ENCODE measurements at regions not wholly inside any gene's neighbourhood (a gene's known extent, or its start where the extent isn't known, plus 50 kb on each side); places are given as distances from the start of the nearest gene placed in this dataset.

DNA sequence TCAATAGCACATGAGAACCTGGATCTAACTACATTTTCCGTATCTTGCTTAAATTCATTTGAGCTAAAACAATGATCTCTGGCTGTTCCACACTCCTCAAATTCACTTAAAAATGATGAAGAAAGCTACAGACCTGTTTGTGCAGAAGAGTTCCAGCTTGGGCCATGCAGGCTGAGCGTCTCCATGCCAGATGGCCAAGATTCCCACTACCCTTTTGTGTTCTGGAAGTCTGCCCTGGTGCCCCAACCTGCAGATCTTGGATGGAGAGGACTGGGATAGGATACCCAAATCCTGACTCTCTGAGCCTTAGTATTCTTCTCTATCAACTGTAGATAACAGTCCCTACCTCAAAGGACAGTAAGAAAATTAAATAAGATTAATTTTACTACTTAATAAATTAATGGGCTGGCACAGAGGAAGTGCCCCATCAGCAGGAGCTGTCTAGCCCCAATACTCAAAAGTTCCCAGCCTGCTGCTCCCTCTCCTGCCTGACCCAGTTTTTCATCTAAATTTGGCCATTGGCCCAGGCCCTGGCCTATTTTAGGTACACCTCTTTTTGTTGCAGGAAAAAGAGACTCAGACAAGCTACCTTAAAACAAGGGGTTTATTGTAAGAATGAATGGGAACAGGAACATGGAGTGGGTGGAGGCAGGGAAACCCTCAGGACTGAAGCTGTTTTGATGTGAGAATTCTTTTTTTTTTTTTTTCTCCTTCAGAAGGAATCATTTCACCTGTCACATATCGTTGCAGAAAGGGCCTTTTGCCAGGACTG lies 81.4 kb upstream of the GRK3 start:
- DNase-seq, result no peak
- Mint-ChIP-seq H3K36me3 (peaks cover 70% of the 10 kb centered on the region), H3K27ac (peak overlapping the region; percentile 36), H3K9me3 (peaks cover 9% of the 10 kb centered on the region), H3K27me3 (no peaks in the 10 kb centered on the region), H3K4me3 (no peak overlapping the region), H3K4me1 (peaks cover 41% of the 10 kb centered on the region)

DNA sequence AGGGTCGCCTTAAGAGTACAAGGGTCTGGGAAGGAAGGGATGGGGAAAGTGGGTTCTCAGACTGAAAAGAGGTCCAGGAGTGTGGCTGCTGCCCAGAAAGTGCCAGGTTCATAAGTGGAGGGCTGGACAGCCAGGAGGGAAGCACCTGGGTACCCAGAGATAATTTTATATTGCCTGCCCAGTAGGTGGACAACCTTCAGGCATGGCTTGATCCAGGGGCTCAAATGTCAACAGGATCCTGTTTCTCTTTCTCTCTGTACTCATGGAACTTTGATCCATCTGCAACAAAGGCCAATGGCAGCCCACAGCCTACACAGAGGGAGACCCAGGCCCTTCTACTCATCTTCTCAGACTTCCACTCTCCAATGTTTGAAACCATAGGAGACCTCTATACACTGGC lies 80.5 kb upstream of the GRK3 start:
- Mint-ChIP-seq H3K27ac (peak overlapping the region; percentile 86), H3K36me3 (peaks cover 71% of the 10 kb centered on the region), H3K4me3 (no peak overlapping the region)

DNA sequence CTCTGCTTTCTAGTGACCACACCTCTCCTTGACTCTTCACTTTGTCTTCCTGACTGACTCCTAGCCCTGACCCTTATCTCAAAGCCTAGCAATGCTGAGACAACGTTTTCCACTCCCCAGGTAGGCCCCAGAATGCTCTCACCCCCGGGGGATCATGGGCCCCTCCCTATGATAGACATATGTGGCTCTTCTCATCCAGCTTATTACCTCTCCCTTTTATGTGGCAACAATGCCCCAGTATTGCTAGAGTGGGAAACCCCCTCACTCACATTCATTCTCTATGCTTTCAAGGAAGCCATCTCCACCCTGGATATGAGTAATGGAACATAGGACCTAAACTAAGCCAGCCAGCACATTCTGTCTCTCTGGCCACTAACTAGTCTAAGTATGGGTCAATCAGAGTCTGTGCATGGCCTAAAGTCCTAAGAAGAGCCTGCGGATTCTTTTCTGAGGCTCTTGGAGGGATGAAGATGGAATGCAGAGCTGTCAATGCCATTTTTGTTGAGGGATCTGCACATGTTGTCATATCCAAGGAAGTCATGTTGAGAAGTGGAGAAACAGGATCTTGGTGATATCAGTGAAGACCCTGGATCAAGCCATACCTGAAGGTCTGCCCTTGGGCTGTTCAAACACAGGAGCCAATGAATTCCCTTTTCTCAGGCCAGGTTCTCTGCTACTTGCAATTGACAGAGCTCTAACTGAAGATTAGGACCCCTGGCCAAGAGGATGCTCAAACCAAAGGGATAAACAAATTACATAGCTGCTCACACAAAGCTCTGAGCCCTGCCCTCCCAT lies 79.8 kb upstream of the GRK3 start:
- H3K4me1 Mint-ChIP-seq, result peaks cover 50% of the 10 kb centered on the region
- H3K4me3 Mint-ChIP-seq, result no peak overlapping the region
- H3K9me3 Mint-ChIP-seq, result peaks cover 11% of the 10 kb centered on the region
- H3K36me3 Mint-ChIP-seq, result peaks cover 74% of the 10 kb centered on the region
- DNase-seq, result peak; percentile 75
- peak overlapping the region; percentile 86 for H3K27ac Mint-ChIP-seq
- no peaks in the 10 kb centered on the region for H3K27me3 Mint-ChIP-seq

More for the DNA sequence above, 80.5 kb upstream of the GRK3 start:
- no peak for DNase-seq
- Mint-ChIP-seq H3K9me3 (peaks cover 9% of the 10 kb centered on the region), H3K27me3 (no peaks in the 10 kb centered on the region), H3K4me1 (peaks cover 50% of the 10 kb centered on the region)

DNA sequence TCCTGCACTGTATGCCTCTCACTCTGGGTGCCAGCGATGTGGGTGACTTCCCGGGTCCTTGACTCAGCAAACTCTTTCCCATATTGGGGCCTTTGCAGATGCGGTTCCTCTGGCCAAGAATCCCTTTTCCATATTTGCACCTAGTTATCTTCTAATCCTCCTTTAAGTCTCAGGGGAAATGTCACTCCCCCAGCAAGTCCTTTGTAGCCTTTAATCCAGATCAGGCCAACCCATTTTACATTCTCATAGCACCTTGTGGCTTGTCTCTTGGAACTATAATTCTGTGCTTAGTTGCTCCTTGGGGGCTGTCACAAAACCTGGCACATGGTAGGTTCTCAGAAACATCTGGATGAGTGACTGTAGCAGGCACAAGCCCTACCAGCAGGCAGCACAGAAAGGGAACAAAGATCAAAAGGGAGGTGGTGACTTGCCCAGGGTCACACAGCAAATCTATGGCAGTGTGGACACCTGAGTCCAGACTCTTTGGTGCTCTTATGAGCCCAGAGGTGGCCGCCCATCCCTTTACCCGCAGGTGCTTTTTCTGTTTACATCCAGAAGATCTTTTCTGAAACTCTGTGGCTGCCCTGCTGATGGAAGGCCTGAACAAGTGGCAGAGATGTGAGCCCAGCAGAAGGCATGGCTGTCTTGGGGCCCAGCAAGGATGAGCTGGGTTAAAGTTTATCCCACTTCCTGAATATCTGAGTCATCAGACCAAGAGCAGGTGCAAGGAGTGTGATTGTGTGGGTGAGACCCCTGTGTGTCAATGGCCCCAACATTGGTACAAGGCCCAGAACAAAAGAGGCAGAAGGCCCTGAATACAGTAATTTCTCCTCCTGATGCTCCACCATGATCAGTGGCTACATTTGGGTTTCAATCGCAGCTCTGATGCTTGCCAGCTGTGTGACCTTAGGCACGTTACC lies 78.6 kb upstream of the GRK3 start:
- Mint-ChIP-seq H3K9me3 (peaks cover 11% of the 10 kb centered on the region), H3K4me1 (peaks cover 50% of the 10 kb centered on the region), H3K27me3 (no peaks in the 10 kb centered on the region), H3K27ac (peak overlapping the region; percentile 86), H3K4me3 (peak overlapping the region; percentile 38), H3K36me3 (peaks cover 76% of the 10 kb centered on the region)
- peak; percentile 65 for DNase-seq

DNA sequence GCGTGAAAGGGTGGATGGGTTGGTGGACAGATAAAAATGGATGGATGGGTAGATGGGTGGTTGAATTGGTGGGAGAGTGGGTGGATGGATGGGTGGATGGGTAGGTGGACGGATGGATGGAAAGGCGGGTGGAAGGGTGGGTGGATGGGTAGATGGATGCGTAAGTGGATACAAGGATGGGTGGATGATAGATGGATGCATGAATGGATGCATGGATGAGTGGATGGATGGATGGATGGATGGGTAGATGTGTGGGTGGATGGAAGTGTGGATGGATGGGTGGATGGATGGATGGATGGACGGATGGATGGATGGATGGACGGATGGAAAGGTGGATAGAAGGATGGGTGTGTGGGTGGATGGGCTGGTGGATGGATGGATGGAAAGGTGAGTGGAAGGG lies 77.0 kb upstream of the GRK3 start:
- Mint-ChIP-seq H3K36me3 (peaks cover 71% of the 10 kb centered on the region), H3K27ac (peak overlapping the region; percentile 86), H3K4me3 (no peak overlapping the region), H3K27me3 (no peaks in the 10 kb centered on the region), H3K4me1 (peaks cover 50% of the 10 kb centered on the region), H3K9me3 (peaks cover 11% of the 10 kb centered on the region)
- DNase-seq, result no peak

DNA sequence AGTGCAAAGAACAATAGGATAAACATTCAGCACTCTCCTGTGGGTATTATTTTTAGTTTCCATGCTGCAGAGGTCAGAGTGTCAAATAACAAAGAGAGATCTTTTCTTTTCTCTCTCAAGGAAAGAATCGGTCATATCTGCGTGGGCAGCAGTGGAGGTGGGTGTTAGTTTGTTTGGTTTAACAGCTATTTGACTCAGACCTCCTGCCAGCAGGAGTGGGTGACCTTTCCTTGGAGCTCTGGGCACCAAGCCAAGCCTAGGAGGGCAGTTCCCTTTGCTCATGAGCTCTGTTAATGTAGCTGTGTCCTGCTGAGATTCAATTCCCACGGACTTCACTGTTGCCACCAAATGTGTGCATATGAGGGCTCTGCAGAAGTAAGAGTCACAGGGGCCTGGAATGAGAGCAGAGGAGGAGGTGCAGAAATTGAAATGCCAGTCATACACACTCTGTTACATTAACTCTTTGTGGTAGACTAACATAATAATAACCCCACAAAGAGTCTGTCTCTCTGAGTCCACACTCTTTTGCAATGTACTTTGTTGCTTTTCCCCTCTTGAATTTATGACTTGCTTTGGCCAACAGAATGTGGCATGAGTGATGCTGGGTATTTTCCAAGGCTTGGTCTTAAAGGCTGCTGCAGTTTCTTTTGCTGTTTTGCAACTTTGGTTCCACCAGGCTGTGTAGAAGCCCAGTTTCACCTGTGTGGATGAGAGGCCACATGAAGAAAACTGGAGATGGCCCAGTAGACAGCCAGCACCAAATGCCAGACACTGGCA lies 76.0 kb upstream of the GRK3 start:
- Mint-ChIP-seq H3K36me3 (peaks cover 66% of the 10 kb centered on the region), H3K27ac (peak overlapping the region; percentile 86), H3K27me3 (no peaks in the 10 kb centered on the region), H3K4me3 (no peak overlapping the region), H3K4me1 (peaks cover 50% of the 10 kb centered on the region), H3K9me3 (peaks cover 11% of the 10 kb centered on the region)
- DNase-seq, result peak; percentile 82

DNA sequence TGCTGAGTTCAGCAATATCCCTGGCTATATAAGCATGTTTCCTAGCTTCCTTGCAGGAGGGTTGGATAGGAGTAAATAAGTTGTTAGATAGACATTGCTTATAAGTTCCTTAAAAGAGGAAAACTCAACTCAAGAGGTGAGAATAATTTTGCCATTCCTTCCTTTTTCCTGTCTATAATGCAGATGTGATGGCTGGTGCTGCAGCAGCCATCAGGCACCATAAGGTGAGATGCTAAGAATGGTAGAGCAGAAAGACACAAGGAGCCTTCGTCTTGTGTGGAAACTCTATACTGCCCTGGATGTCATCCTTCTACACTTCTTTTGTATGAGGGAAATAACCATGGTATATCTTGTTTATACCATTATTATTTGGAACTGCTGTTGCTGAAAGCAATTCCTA lies 74.5 kb upstream of the GRK3 start:
- no peak for DNase-seq
- peaks cover 11% of the 10 kb centered on the region for H3K9me3 Mint-ChIP-seq
- no peaks in the 10 kb centered on the region for H3K27me3 Mint-ChIP-seq
- peaks cover 46% of the 10 kb centered on the region for H3K4me1 Mint-ChIP-seq
- no peak overlapping the region for H3K4me3 Mint-ChIP-seq
- no peak overlapping the region for H3K27ac Mint-ChIP-seq
- H3K36me3 Mint-ChIP-seq, result peaks cover 66% of the 10 kb centered on the region

DNA sequence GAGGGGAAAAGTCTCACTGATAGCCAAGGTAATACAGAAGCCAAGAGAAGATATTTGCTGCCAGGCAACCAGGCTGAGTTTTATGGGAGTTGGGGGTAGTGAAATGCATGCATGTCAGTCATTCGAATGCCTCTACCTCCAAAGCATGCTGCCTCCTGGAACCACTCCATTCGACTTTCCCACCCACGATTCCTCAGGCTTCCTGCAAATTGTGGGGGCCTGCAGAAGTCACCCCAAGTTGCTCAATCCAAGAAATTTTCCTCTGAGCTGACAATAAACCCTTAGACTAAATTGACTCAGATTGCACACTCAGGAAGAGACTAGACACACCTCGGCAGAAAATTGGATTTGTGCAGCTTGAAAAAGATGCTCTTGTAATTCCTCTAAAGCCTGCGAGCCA lies 73.6 kb upstream of the GRK3 start:
- no peak overlapping the region for H3K27ac Mint-ChIP-seq
- H3K4me3 Mint-ChIP-seq, result no peak overlapping the region
- peaks cover 40% of the 10 kb centered on the region for H3K4me1 Mint-ChIP-seq
- peaks cover 11% of the 10 kb centered on the region for H3K9me3 Mint-ChIP-seq
- no peak for DNase-seq
- H3K27me3 Mint-ChIP-seq, result no peaks in the 10 kb centered on the region
- H3K36me3 Mint-ChIP-seq, result peaks cover 61% of the 10 kb centered on the region

DNA sequence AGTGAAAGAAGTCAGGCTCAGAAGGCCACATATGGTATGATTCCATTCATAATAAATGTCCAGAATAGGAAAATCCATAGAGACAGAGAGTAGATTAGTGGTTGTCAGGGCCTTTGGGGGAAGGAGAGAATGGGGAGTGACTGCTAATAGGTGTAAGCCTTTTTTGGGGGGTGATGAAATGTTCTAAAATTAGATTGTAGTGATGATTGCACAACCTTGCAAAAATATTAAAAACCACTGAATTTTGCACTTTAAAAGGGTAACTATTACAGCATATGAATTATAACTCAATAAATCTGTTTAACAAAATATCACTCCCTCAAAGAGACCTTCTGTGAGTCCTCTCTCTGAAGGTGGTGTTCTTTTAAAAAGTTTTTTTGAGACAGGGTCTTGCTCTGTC lies 72.3 kb upstream of the GRK3 start:
- Mint-ChIP-seq H3K27me3 (no peaks in the 10 kb centered on the region), H3K9me3 (peaks cover 7% of the 10 kb centered on the region), H3K27ac (no peak overlapping the region), H3K36me3 (peaks cover 56% of the 10 kb centered on the region), H3K4me1 (peaks cover 29% of the 10 kb centered on the region), H3K4me3 (no peak overlapping the region)
- no peak for DNase-seq

DNA sequence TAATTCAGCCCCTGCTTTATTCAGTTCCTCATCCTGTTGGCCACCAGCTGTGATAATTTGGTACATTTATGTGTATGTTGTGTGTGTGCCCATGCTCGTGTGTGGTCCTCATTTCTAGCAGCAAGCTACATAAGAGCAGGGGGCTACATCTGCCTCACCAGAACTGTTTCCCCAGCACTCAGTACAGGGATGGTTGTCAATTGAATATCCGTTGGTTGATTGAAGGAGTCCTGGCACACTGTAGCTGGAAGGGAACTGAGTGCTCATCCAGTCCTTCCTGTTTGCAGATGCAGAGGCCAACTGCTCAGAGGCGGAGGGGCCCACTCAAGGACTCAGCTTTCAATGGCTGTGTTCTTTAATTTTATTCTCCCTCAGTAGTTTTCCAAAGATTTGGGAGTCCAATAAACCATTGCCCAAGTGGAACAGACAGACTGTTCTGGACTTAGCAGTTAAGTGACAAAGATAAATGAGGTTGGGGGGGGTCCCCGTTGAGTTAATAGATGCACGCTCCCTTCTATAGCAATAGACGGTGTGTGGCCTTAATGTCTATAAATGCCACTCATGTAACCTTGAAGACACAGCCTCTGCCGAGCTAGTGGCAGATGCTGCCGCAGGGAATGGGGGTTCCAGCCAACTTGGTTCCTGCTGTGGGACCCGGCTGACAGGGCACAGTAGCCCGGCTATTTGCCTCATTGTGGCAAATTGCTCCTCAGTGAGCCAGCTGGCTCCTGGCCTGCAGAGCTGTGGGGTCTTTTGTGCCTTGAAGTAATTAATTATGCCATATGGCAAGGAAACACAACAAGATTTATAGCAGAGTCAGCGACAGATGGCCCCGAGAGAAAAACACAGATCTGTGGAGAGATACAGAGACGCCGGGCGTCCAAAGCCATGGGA lies 71.4 kb upstream of the GRK3 start:
- no peak for DNase-seq
- Mint-ChIP-seq H3K27me3 (no peaks in the 10 kb centered on the region), H3K27ac (no peak overlapping the region), H3K9me3 (peaks cover 6% of the 10 kb centered on the region), H3K4me3 (no peak overlapping the region), H3K4me1 (peaks cover 21% of the 10 kb centered on the region), H3K36me3 (peaks cover 48% of the 10 kb centered on the region)

DNA sequence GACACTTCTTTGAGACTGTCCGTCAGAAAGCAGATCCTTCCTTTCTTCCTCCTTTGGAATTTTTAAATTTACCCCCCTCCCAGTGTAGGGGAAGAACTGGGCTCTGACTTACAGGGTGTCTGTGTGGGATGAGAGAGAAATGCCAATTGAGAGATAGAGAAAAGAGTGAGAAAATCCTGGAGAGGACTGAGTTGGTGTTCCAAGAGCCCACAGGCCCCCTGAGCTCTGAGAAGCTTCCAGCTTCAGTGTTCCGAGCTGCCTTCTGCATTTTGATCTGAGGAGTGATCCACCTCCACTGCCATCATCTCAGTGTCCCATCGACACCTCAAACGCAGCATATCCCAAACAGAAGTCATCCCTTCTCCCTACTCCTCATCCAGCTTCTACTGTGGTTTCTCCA lies 70.7 kb upstream of the GRK3 start:
- DNase-seq, result no peak
- Mint-ChIP-seq H3K27me3 (no peaks in the 10 kb centered on the region), H3K4me3 (no peak overlapping the region), H3K36me3 (peaks cover 45% of the 10 kb centered on the region), H3K9me3 (peaks cover 6% of the 10 kb centered on the region), H3K4me1 (peaks cover 14% of the 10 kb centered on the region), H3K27ac (no peak overlapping the region)

DNA sequence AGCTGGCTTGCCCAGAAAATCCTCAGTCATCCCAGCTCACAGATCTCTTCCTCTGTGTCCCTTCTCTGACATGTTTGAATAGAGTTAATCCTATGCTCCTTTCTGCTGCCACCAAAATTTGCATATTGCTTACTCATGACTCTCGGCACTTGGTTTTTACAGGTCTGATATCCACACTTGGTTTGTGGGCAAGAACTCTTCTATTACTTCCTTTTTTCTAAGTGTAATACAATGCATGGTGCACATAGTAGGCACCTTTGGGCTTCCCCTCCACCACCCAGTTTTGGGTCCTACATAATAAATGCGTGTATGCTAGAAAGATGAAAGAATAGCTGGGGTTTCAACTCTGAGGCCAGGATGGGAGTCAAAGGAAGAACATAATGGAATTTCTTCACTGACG lies 69.7 kb upstream of the GRK3 start:
- Mint-ChIP-seq H3K27me3 (no peaks in the 10 kb centered on the region), H3K4me1 (peaks cover 12% of the 10 kb centered on the region), H3K9me3 (peaks cover 5% of the 10 kb centered on the region), H3K36me3 (peaks cover 38% of the 10 kb centered on the region), H3K4me3 (no peak overlapping the region), H3K27ac (no peak overlapping the region)
- DNase-seq, result no peak

DNA sequence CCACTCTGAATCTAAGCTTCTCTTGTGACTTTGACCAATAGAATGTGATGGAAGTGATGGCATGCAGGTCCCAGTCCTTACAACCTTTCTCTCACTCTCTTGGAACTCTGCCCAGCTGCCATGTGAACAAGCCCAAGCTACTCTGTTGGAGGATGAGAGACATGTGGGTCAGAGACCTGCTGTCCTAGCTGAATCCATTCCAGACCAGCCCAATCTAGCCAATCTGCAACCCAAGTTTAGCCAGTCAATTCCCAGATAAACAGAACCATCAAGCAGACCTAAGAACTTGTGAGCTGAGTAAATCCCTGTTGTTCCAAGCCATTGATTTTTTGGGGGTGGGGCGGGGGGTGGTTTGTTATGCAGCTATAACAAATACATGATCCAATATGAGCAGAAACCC lies 69.2 kb upstream of the GRK3 start:
- Mint-ChIP-seq H3K27ac (no peak overlapping the region), H3K4me3 (no peak overlapping the region), H3K36me3 (peaks cover 35% of the 10 kb centered on the region), H3K27me3 (no peaks in the 10 kb centered on the region), H3K9me3 (no peaks in the 10 kb centered on the region), H3K4me1 (peaks cover 12% of the 10 kb centered on the region)
- no peak for DNase-seq
